Activated gamma-delta T cell (primary cell): ENCODE measurements at regions not wholly inside any gene's neighbourhood (a gene's known extent, or its start where the extent isn't known, plus 50 kb on each side); places are given as distances from the start of the nearest gene placed in this dataset.
"Not testable (repeated sequence)": the region's sequence is repeated elsewhere in the genome, so short reads cannot be mapped to it uniquely, and the experiment has no call there.

ENCODE experiments used
- DNase-seq: peaks from one replicate; lab custom pipeline; 2025; lab: John Stamatoyannopoulos, UW

DNA sequence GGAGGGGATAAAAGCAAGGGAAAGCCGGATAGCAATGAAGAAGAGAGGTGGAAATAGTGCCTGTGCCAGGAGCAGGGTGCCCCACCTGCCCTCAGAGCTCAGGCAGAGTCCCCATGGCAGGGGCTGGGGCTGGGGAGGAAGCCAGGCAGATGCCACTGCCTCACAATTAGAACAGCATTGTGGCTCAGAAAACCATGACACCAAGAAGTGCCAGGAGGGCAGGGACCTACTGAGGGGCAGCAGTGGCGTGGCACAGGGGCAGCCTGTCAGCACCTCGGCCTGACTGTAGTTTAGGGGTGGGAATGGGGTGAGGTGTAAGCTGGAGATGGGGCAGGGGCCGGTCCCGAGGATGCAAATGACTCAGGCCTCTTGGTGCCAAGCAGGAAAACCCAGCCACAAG, 532.1 kb upstream of the B3GAT1 start:
- DNase-seq = no peak

DNA sequence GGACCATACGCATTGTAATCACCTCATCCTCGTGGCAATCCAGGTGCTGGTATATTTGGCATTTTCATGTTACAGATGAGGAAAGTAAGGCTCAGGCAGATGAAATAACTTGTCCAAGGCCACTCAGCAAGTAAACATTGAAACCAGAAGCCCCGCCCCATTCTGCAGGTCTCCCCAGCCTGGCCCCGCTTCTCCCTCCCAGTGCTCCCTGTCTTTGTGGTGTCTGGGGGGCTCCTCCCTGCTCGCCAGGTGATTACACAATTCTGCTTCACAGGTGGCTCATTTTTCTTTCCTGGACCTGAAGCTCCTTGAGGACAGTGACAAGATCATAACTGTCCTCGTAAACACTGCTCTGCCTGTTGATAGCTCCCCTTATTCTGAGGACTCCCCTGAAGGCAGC, 531.5 kb upstream of the B3GAT1 start:
- DNase-seq = no peak

DNA sequence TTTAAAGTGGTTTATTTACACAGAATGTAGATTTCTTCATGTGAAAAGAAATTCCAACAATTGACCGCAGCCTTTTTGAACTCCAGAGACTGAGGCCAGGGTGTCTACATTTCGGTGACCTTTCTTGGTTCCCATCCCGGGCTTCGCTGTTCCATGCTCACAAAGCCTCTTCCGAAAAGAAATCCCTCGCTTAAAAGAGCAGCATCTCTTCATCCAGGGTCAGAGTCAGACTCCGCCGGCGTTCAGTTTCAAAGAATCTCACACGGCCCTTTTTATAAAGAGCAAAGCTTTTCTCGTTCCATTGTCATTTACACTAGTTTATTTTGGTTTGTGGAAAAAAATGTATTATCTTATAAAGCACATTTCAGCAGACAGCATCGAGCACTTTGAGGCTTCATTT, 530.6 kb upstream of the B3GAT1 start:
- DNase-seq = no peak

DNA sequence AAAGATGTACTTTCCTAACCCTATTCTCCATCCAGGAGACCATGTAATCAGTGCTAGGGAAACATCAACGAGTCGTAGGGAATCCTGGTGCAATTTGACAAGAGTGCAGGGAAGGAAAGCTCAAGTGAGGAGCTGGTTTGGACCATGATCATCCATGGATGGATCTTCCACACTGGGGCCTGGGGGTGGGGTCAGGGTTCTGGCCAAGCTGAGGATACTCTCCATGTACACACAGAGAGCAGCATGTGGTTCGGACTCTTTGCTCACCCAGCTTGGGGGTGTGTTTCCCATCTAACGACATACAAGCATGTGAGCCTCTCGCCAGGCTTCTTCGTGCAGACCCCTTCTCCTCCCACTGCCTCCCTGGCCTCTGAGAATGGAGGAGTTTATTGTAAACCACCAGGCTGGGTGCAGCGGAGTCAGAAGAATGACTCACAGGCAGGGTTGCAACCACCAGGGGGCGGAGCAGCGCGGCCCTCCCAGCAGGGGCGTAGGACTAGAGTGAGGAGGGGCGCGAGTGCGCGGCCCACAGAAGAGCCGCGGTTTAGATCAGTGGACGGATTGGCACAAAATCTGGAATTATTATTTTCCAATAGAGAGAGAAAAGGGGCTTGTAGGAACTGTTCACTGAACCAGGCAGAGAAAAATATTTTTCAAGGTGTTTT, 530.0 kb upstream of the B3GAT1 start:
- not testable (repeated sequence) for DNase-seq

DNA sequence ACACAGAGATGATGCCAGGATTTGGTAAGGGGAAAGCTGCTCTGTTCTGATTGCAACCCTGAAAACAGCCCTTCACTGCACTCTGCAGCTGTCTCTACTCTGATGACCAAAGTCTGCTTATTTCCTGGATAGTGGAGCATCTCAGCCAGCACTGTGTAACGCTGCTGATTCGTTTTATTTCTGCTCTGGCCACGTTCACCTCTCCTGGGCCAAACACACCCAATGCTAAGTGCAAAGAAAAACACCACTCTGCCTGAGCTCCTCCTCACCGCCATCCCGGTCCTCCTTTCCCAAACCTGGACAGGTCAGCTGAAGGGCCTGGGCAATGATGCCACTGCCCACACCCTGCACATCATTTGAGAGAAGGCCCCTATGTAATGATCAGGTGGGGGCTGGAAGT, 529.3 kb upstream of the B3GAT1 start:
- no peak for DNase-seq

DNA sequence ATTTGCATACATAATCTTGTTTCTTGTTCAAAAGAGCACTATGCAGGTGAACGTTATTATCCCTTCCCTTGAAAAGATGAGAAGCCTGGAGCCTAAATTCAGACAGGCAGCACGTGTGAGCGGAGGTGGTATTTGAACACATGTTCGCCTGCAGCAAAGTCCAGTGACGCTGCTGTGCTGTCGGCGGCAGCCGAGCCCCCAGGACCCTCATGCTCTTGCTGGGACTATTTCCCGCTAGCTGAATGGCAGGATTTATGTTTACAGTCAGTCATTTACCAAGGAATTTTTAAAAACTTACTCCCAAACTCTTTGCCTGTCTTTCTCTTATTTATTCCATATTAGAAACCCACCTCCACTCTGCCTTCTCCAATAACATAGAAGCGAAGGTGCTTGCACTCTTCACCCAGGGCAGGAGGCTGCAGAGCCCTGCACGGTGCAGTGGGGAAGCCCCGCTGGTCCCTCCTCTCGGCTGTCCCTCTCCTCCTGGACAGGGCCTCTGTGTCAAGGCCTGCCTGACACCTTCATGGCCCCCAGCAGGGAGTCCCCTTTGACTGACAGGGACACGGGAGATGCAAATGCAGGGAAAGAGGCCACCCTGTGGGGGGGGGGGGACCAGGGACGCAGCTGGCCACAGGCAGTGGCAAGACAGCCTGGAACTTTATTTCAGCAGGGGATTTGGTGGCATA, 528.5 kb upstream of the B3GAT1 start:
- DNase-seq = no peak

DNA sequence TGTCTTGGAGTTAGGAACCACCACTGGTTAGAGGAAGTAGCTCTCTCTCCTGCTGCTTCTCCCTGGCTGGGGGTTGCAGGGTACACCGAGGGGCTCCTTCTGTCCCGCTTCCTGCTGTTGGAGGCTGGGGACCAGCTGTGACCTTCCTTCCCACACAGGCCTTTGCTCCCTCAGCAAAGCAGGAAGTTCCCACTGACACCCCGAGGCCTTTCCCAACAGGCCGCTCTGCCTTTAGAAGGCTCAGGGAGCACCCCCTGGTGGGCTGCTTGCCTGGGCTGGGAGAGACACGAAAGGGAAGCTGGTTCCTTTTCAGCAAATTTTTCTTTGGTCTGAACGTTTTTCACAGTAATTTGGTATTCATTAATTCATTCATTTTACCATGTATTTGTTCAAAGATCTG, 527.9 kb upstream of the B3GAT1 start:
- DNase-seq = no peak

DNA sequence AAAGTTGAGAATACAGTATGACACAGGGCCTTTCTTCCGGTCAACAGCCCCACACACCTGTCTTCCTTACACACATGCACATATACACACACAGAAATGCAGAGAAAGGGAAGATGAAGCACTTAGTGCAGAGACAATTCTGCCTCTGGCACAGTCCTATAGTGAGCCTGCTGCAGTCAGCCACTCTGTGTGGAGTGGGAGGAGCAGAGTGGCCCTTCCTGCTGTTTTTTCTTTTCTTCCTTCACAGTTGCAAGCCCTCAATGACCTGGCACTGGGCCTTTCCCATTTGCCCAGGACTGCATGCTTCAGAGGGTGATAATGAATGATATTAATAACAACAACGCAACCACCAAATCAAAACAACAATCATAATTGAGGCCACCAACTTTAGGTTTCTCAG, 527.0 kb upstream of the B3GAT1 start:
- no peak for DNase-seq

DNA sequence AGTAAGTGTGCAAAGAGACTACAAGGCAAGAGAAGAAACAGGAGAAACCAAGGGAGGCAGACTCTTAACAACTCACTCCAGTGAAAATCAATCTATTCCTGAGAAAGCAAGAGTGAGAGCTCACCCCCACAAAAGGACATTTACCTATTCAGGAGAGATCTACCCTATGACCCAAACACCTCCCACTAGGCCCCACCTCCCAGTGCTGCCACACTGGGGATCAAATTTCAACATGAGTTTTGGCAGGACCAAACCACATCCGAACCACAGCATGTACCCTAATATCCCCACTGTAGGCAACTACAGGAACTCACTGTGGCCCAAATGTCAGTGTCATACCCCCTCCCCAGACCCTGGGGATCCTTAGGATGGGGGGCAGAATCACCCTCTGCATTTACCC, 526.2 kb upstream of the B3GAT1 start:
- DNase-seq = no peak

DNA sequence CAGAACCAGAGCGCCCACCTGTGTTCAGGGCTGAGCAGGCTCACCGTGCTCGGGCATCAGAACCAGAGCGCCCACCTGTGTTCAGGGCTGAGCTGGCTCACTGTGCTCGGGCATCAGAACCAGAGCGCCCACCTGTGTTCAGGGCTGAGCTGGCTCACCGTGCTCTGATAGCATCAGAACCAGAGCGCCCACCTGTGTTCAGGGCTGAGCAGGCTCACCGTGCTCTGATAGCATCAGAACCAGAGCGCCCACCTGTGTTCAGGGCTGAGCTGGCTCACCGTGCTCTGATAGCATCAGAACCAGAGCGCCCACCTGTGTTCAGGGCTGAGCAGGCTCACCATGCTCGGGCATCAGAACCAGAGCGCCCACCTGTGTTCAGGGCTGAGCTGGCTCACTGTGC, 525.2 kb upstream of the B3GAT1 start:
- not testable (repeated sequence) for DNase-seq

DNA sequence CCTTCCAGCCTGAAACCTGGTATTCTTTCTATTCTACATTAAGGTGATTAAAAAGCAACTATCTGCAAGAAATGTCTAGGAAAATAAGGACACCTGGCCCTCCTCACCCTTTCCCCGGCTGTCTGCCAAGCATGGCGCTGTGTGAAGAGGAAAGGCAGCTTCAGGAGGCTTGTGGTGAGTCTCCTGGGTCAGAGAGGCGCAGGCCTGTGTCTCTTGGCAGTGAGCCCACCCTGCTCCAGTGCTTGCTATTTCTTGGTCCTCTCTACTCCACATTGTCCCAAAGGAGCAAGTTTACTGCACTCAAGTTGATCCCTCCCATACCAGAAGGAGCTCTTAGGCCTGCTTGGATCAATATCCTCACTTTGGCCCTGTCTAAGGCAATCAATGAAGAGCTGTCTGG, 520.7 kb upstream of the B3GAT1 start:
- no peak for DNase-seq

DNA sequence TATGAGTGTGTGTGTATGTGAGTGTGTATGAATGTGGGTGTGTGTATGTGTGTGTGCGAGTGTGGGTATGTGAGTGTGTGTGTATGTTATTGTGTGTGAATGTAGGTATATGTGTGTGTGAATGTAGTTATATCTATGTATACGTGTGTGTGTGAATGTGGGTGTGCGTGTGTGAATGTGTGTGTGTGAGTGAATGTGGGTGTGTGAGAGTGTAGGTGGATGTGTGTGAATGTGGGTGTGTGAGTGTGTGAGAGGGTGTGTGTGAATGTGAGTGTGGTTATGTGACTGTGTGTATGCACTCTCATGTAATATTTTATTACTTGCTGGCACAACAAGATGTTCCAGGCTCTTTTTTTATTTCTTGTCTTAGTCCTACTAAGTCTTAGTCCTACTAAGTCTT, 513.4 kb upstream of the B3GAT1 start:
- no peak for DNase-seq

DNA sequence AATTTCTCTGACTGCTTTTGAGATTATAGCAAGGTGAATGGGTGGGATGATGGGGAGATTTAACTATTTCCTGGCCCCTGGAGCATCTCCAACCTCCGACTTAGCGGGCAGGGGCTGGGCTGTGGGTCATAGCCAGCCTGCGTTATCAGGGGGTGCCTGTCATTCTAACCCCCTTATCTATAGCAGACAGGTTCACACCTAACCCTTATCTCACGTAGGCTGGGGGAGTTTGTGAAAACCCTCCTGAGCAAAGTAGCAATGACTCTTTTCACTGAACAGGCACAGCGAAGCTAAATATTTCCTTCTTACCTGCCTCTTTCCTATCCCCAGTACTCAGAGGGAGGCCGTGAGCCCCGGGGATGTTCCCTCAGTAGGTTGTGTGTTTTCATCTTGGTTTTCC, 511.4 kb upstream of the B3GAT1 start:
- DNase-seq = no peak

DNA sequence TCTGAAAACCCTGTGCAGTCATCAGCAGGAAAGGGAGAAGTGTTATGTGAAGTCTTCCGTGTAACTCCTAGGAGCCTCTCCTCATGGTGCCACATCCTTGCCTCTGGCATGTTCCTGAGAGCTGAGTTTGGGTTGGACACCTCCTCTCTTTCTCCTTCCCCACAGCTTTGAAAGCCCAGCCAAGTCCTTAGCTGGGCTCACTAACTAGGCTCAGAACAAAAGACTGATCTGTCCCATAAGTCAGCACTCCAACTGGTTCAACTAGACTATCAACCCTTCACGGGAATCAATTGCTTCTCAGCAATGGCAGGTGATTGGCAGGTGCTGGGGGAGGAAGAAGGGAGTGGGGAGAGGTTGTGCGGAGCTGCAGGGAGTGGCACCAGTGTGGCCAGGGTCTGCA, 509.9 kb upstream of the B3GAT1 start:
- no peak for DNase-seq

DNA sequence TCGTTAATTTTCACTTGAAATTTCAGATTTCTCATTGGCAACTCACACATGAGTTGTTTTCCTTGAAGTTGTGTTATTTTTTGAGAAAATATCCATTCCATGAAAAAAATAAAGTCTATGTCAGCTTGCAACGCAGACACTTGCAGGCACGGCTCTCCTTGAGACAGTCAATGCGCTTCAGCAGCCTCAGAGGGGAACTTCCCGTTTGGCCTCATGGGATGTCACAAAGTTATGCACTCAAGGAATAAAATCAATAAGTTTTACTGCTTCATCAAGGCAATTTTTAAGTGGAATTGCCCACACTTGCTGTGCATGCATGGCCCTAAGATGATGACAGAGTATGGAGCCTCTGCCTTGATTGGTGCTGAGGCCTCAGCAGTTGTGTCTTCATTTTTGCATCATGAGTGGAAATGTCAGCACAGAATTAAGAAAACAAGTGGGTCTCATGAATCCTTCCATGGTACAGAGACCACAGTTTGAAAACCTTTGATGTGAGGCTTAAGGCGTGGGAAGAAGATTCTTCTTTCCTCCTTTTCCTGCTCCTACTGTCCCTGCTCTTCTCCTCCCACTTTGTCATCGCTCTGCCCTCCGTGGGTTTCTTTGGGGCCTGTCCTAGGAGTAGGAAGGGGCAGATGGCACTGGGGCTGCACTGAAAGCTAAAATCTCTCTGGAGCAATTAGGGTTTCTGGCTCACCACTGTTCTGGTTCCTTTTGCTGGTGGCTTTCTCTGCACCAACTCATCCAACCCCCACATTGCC, 509.0 kb upstream of the B3GAT1 start:
- no peak for DNase-seq

DNA sequence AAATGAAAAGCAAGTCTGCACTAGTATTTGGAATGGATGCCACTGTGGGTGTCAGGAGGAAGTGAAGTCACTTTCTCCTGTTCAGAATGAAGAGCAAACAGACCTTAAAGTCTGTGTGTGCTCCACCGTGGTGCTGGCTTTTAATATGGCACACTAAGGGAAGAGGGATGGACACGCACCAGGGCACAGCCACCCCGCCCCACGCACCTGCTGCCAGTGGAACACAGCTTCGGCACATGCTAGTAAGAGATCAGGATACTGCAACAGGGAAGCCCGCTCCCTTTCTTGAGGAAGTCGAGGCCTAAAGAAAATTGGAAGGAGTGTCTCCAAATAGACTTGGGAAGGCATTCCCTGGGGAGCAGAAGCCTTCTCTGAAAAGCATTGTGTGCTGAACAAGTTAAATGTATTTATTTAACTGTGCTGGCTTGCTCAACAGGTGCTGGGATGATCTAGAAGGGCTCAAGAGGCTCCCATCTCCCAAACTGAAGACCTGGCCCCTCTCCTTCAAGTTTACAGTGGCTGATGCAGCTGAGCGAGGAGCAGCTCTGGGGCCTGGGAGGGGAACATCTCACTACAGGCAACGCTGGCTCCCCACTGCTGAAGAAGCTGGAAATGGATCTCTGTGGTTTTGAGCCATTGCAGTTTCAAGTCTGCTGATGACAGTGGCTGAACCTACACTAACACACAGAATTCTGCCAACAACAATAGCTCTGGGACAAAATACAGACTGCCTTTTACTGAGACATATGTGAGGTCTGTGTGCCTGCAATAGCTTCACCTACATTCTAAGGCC, 504.6 kb upstream of the B3GAT1 start:
- no peak for DNase-seq

DNA sequence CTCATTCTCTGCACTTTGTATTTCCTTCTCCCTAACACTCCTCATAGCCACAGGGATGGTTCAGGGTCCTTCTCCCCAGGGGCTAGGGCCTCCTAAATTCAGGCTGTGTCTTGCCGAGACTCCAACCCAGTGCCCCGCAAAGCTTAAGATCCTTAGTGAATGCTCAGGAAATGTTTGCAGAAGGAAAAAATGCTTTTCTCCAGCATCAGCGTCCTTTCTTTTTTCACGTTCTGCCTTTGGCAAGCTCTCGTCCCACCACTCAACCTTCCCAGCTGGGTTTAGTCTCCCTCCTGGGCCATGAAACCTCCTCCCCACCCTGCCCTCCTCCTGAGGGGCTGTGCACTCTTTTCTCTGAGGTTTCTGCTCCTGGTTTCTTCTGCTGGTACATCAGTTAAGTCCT, 503.8 kb upstream of the B3GAT1 start:
- no peak for DNase-seq

DNA sequence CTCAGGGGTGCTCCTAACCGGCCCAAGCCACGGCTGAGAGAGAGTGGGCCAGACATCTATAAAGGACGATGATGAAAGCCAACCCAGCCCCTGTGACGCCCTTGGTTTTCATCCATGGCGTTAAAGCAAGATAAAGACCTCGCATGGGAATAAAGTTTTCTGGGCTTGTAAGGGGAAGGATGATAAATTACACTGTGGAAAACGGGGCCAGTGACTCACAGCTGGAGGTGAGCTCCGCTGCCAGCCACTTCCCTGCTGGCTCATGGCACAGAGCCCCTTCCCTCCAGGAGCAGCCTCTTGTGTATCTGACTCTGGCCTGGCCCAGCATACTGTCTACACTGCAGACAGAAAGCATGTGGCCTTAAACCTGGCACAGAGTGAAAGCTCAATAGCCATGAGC, 503.2 kb upstream of the B3GAT1 start:
- DNase-seq = no peak

DNA sequence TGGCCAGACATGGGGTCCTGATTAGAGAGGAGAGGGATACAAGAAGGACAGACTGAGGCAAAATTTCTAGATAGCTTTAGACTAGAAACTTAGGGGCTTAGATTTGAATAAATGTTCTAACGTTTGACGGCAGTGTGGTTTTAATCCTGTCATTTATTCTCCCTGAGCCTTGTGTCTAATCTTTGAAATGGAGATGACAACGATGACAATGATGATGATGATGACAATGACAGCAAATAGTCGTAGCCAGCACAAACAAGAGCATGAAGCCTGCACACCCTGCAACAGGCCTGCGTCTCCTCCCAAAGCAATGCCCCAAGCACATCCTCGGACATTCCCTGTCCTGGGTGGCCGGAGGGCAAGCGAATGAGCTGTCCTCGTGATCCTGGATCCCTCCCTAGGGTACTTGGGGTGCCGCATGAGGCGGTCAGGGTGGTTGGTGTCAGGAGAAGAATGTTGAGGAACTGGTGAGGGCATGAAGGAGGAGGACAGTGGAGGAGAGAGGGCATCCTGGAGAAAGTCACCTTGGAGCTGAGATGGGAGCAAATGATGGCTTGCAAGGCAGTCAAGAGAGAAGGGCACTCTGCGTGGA, 502.1 kb upstream of the B3GAT1 start:
- no peak for DNase-seq

DNA sequence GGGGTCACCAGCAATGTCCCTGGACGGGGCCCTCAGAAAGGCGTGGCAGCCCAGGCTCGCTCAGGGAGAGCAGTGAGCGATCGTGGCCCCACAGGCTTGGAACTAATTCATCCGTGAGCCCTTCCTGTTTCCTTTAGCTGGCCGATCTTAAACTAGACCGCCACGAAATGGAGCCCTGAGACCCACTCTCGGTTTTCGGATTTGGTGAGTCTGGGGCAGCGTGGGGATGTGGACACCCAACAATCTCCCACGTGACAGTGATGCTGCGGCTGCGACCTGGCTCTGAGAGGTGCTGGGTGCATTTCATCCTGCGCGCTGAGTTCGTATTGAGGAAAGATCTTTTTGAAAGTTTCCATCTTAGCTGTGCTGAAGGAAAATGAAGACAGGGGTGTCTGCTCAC, 501.3 kb upstream of the B3GAT1 start:
- DNase-seq = no peak

DNA sequence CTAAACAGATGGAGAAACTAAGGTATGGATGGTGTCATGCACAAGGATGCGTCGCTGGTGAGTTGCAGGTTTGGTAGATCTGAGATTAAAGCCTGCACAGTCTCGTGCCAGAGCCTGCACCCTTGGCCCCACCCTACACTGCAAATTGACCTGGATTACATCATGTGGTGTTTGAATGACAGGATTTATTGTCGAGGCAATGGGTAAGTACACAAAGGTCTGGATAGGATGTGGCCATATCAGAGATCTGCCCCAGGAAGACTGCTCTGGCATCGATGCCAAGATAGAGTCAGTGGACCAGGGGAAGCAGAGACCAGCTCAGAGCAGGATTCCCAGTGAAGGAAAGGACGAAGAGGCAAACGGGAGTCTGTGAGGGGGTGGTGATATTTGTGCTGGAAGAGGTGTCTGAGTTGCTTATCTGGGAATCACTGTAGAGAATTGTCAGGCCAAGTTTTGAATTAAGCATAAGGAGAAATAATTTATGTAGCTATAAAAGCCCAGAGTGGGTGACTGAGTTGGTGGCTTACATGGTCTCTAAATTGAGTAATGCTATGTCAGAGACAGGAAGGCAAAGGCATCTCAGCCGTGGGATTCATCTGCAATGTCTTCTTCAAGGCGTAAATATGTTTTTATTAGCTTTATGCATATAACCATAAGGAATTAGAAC, 499.6 kb upstream of the B3GAT1 start:
- no peak for DNase-seq

DNA sequence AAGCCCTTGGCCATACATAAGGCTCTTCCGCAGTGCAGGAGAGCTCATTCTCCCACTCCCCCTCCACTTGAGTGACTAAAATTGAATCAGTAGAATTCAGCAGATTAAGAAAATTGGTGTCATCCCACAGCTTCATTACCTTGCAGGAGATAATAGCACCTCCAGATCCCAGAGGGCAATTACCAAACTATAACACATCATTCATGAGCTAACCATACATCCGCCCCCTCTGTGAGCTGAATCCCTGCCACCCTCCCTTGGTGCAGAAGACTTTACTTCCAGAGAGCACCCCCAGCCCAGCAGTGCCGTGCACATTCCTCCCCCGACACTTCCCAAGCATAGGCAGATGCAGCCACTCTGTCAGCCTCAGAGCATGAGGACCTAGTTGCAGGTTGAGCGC, 496.5 kb upstream of the B3GAT1 start:
- no peak for DNase-seq
